ENCODE measurements at regions not wholly inside any gene's neighbourhood (a gene's known extent, or its start where the extent isn't known, plus 50 kb on each side); places are given as distances from the start of the nearest gene placed in this dataset.
"Not testable (repeated sequence)": the region's sequence is repeated elsewhere in the genome, so short reads cannot be mapped to it uniquely, and the experiment has no call there.

DNA sequence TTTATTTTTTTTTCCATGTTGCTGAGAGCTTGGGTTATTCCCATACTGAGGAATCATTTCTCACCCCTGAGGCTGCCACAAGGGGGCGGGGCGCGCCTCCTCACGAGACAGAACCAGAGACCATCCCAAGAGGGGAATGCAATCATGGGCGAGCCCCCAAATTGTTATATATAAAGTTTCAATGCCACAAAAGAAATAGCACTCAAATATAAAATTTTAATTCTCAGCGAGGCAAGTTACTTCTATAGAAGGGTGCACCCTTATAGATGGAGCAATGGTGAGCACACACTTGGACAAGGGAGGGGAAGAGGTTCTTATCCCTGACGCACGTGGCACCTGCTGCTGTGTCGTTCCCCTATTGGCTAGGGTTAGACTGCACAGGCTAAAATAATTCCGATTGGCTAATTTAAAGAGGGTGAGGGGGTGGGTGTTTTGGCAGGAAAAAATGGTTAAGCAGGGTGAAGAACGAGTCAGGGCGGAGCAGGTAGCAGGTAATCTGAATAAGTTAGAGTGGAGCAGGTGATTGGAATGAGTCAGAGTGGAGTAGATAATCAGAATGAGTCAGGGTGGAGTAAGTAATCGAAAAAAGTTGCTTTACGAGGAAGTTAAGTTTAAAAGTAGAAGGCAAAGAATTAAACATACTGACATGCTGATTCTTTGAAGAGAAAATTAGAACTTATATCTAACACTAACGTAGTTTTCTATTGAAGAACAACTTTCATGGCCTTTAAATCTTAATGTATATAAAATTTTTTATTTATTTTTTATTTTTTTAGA is 177.5 kb downstream of the MTCL1 start:
- WGBS, 3 donors = 66 to 76% (median 71%) methylated on average over 15 of the region's 15 CpGs
- no peak for FAIRE-seq
- DNase-seq = no peak
- no peaks in the 10 kb centered on the region for H3K4me1 ChIP-seq (ENCODE audit: control insufficient read depth in 3 of 3, insufficient read depth in 2 of 3, low read depth in 1 of 3, low read length in 2 of 3)
- no peaks in the 10 kb centered on the region for H3K36me3 ChIP-seq (ENCODE audit: control insufficient read depth in 3 of 3, insufficient read depth in 2 of 3, low read depth in 1 of 3, low read length in 3 of 3)
- no peak overlapping the region for H3K27ac ChIP-seq (ENCODE audit: low read depth in 1 of 3, low read length in 2 of 3)
- H3K9me3 ChIP-seq (ENCODE audit: control insufficient read depth in 2 of 2, insufficient read depth in 1 of 2, low read depth in 1 of 2, low read length in 1 of 2) = peaks cover 0 to 15% of the 10 kb centered on the region in 2 donors
- no peak overlapping the region for H3K4me3 ChIP-seq (ENCODE audit: low read depth in 1 of 3, low read length in 3 of 3)
- H3K27me3 ChIP-seq (ENCODE audit: control insufficient read depth in 3 of 3, insufficient read depth in 3 of 3, low read length in 3 of 3) = no peaks in the 10 kb centered on the region

DNA sequence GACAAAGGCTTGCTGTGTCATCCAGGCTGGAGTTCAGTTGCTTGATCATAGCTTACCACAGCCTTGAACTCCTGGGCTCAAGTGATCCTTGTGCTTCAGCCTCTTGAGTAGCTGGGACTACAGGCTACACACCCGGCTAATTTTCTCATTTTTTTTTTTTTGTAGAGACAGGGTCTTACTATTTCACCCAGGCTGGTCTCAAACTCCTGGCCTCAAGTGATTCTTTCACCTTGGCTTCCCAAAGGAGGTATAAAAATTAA is 178.0 kb downstream of the MTCL1 start:
- DNase-seq (no peak), FAIRE-seq (no peak)
- Histone ChIP-seq H3K9me3 (ENCODE audit: control insufficient read depth in 2 of 2, insufficient read depth in 1 of 2, low read depth in 1 of 2, low read length in 1 of 2) (peaks cover 0 to 15% of the 10 kb centered on the region in 2 donors), H3K27me3 (ENCODE audit: control insufficient read depth in 3 of 3, insufficient read depth in 3 of 3, low read length in 3 of 3) (no peaks in the 10 kb centered on the region), H3K36me3 (ENCODE audit: control insufficient read depth in 3 of 3, insufficient read depth in 2 of 3, low read depth in 1 of 3, low read length in 3 of 3) (no peaks in the 10 kb centered on the region), H3K4me1 (ENCODE audit: control insufficient read depth in 3 of 3, insufficient read depth in 2 of 3, low read depth in 1 of 3, low read length in 2 of 3) (no peaks in the 10 kb centered on the region), H3K27ac (ENCODE audit: low read depth in 1 of 3, low read length in 2 of 3) (no peak overlapping the region), H3K4me3 (ENCODE audit: low read depth in 1 of 3, low read length in 3 of 3) (no peak overlapping the region)
- 85 to 89% (median 88%) methylated on average over 1 of the region's 1 CpG for WGBS, 3 donors

DNA sequence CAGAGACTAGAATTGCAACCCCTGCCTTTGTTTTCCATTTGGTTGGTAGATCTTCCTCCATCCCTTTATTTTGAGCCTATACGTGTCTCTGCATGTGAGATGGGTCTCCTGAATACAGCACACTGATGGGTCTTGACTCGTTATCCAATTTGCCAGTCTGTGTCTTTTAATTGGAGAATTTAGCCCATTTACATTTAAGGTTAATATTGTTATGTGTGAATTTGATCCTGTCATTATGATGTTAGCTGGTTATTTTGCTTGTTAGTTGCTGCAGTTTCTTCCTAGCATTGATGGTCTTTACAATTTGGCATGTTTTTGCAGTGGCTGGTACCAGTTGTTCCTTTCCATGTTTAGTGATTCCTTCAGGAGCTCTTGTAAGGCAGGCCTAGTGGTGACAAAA is 182.5 kb downstream of the MTCL1 start:
- H3K27ac ChIP-seq (ENCODE audit: low read depth in 1 of 3, low read length in 2 of 3); H3K4me1 ChIP-seq (ENCODE audit: control insufficient read depth in 3 of 3, insufficient read depth in 2 of 3, low read depth in 1 of 3, low read length in 2 of 3); H3K4me3 ChIP-seq (ENCODE audit: low read depth in 1 of 3, low read length in 3 of 3); DNase-seq; H3K36me3 ChIP-seq (ENCODE audit: control insufficient read depth in 3 of 3, insufficient read depth in 2 of 3, low read depth in 1 of 3, low read length in 3 of 3); H3K27me3 ChIP-seq (ENCODE audit: control insufficient read depth in 3 of 3, insufficient read depth in 3 of 3, low read length in 3 of 3); FAIRE-seq; H3K9me3 ChIP-seq (ENCODE audit: control insufficient read depth in 2 of 2, insufficient read depth in 1 of 2, low read depth in 1 of 2, low read length in 1 of 2): not testable (repeated sequence)
- WGBS, 3 donors = 86 to 90% (median 87%) methylated on average over 2 of the region's 2 CpGs

DNA sequence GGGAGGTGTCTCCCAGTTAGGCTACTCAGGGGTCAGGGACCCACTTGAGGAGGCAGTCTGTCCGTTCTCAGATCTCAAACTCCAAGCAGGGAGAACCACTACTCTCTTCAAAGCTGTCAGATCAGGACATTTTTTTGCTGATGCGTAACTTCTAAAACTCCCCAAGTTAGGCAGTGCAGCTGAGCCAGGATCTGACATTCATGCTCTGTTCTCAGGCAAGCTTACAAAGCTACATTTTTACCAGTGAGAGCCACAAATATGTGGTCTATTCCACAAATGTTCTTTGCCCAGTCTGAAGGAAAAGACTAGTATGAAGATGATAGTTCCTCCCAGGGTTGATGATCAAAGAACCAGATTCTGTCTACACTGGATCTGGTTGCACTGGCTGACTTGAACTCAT is 184.1 kb downstream of the MTCL1 start:
- H3K4me1 ChIP-seq (ENCODE audit: control insufficient read depth in 3 of 3, insufficient read depth in 2 of 3, low read depth in 1 of 3, low read length in 2 of 3) = peaks cover 0 to 6% (median 0%) of the 10 kb centered on the region in 3 donors
- no peaks in the 10 kb centered on the region for H3K36me3 ChIP-seq (ENCODE audit: control insufficient read depth in 3 of 3, insufficient read depth in 2 of 3, low read depth in 1 of 3, low read length in 3 of 3)
- WGBS, 3 donors = 80 to 89% (median 85%) methylated on average over 2 of the region's 2 CpGs
- no peaks in the 10 kb centered on the region for H3K27me3 ChIP-seq (ENCODE audit: control insufficient read depth in 3 of 3, insufficient read depth in 3 of 3, low read length in 3 of 3)
- no peaks in the 10 kb centered on the region for H3K9me3 ChIP-seq (ENCODE audit: control insufficient read depth in 2 of 2, insufficient read depth in 1 of 2, low read depth in 1 of 2, low read length in 1 of 2)
- no peak overlapping the region for H3K27ac ChIP-seq (ENCODE audit: low read depth in 1 of 3, low read length in 2 of 3)
- DNase-seq (no peak), FAIRE-seq (no peak)
- H3K4me3 ChIP-seq (ENCODE audit: low read depth in 1 of 3, low read length in 3 of 3) = no peak overlapping the region

DNA sequence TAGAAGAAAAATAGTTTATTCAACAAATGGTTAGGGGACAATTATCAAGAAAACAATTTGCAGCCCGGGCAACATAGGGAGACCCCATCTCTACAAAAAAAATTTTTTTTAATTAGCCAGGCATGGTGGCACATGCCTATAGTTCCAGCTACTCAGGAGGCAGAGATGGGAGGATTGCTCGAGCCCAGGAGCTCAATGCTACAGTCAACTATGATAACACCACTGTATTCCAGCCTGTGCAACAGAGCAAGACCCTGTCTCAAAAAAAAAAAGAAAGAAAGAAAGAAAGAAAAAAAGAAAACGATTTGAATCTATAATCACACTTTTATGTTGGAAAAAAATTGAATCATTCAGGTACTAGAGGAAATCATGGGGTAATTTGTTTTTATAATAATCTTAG is 185.1 kb downstream of the MTCL1 start:
- not testable (repeated sequence) for FAIRE-seq; H3K4me3 ChIP-seq (ENCODE audit: low read depth in 1 of 3, low read length in 3 of 3); H3K36me3 ChIP-seq (ENCODE audit: control insufficient read depth in 3 of 3, insufficient read depth in 2 of 3, low read depth in 1 of 3, low read length in 3 of 3); H3K4me1 ChIP-seq (ENCODE audit: control insufficient read depth in 3 of 3, insufficient read depth in 2 of 3, low read depth in 1 of 3, low read length in 2 of 3); DNase-seq; H3K9me3 ChIP-seq (ENCODE audit: control insufficient read depth in 2 of 2, insufficient read depth in 1 of 2, low read depth in 1 of 2, low read length in 1 of 2); H3K27me3 ChIP-seq (ENCODE audit: control insufficient read depth in 3 of 3, insufficient read depth in 3 of 3, low read length in 3 of 3)
- H3K27ac ChIP-seq (ENCODE audit: low read depth in 1 of 3, low read length in 2 of 3) = peak overlapping the region in 1 of 3 donors; percentile 2
- WGBS, 3 donors = 27 to 56% (median 40%) methylated on average over 3 of the region's 3 CpGs

DNA sequence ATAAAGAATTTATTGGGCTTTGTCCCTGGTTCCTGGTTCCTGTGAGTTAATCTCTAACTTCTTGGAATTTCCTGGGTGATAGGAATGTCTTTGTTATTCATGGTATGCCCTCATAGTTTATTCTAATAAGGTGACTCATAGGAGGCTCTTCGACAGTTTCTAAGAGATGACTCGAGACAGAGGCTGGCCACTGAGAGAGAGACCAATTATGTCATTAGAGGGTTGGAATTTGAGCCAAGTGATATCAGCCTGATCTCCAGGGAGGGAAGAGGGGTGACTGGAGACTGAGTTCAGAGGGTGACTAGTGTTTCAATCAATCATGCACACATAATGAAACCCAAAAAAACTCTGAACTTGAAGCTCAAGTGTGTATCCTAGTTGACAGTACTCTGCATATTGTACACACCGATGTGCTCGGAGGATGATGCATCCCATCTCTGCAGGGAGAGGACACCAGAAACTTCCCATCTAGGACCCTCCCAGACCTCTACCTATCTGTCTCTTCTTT is 185.7 kb downstream of the MTCL1 start:
- H3K27me3 ChIP-seq (ENCODE audit: control insufficient read depth in 3 of 3, insufficient read depth in 3 of 3, low read length in 3 of 3) = no peaks in the 10 kb centered on the region
- FAIRE-seq (peak; percentile 51), DNase-seq (peak; percentile 88 to 90)
- peaks cover 0 to 6% (median 0%) of the 10 kb centered on the region in 3 donors for H3K4me1 ChIP-seq (ENCODE audit: control insufficient read depth in 3 of 3, insufficient read depth in 2 of 3, low read depth in 1 of 3, low read length in 2 of 3)
- 14 to 35% (median 18%) methylated on average over 4 of the region's 4 CpGs for WGBS, 3 donors
- peak overlapping the region in 2 of 3 donors; percentile 32 to 41 for H3K27ac ChIP-seq (ENCODE audit: low read depth in 1 of 3, low read length in 2 of 3)
- peaks cover 0 to 2% of the 10 kb centered on the region in 2 donors for H3K9me3 ChIP-seq (ENCODE audit: control insufficient read depth in 2 of 2, insufficient read depth in 1 of 2, low read depth in 1 of 2, low read length in 1 of 2)
- no peak overlapping the region for H3K4me3 ChIP-seq (ENCODE audit: low read depth in 1 of 3, low read length in 3 of 3)
- no peaks in the 10 kb centered on the region for H3K36me3 ChIP-seq (ENCODE audit: control insufficient read depth in 3 of 3, insufficient read depth in 2 of 3, low read depth in 1 of 3, low read length in 3 of 3)

DNA sequence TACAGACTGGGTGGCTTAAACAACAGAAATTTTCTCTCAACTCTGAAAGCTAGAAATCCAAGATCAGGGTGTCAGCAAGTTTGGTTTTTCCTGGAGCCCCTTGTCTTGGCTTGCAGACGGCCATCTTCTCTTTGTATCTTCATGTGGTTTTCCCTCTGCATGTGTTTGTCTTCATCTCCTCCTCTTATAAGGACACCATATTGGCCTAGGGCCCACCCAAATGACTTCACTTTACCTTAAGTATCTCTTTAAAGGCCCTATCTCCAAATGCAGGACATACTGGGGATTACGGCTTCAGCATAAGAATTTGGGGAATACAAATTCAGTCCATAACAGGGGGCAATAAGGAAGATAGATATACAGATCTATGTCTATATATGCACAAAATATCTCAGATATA is 187.9 kb downstream of the MTCL1 start:
- Histone ChIP-seq H3K27ac (ENCODE audit: low read depth in 1 of 3, low read length in 2 of 3) (no peak overlapping the region), H3K36me3 (ENCODE audit: control insufficient read depth in 3 of 3, insufficient read depth in 2 of 3, low read depth in 1 of 3, low read length in 3 of 3) (no peaks in the 10 kb centered on the region), H3K9me3 (ENCODE audit: control insufficient read depth in 2 of 2, insufficient read depth in 1 of 2, low read depth in 1 of 2, low read length in 1 of 2) (peaks cover 0 to 4% of the 10 kb centered on the region in 2 donors), H3K4me1 (ENCODE audit: control insufficient read depth in 3 of 3, insufficient read depth in 2 of 3, low read depth in 1 of 3, low read length in 2 of 3) (peaks cover 0 to 6% (median 0%) of the 10 kb centered on the region in 3 donors), H3K4me3 (ENCODE audit: low read depth in 1 of 3, low read length in 3 of 3) (no peak overlapping the region), H3K27me3 (ENCODE audit: control insufficient read depth in 3 of 3, insufficient read depth in 3 of 3, low read length in 3 of 3) (no peaks in the 10 kb centered on the region)
- FAIRE-seq (no peak), DNase-seq (no peak)
- WGBS, 3 donors = 86 to 94% (median 86%) methylated on average over 2 of the region's 2 CpGs

DNA sequence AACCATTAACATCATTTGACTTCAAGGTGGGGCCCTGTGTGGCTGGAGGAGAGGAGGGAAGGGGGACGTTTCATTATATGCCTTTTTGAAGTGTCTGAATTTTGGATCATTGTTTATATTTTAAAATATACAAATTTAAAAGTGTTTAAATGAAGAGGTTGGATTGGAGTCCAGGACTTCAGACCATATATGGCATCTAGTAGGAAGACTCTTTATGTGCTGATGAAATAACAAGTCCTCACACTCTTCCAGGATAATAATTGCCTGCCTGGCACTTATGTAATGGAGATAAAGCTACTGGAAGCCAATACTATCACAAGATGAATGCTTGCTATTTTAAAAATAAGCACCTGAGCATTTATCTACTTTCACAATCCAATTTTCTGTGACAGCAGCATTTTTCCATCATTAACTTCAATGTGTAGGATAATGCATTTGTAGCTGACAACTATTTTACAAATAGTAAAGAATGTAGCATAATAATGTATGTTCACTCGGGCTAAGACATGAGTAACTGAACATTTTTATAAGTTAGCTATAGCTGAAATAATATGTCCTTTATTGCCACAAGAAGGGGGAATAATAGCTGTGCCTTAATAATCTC is 188.4 kb downstream of the MTCL1 start:
- H3K4me1 ChIP-seq (ENCODE audit: control insufficient read depth in 3 of 3, insufficient read depth in 2 of 3, low read depth in 1 of 3, low read length in 2 of 3) = peaks cover 0 to 6% (median 0%) of the 10 kb centered on the region in 3 donors
- peaks cover 0 to 4% of the 10 kb centered on the region in 2 donors for H3K9me3 ChIP-seq (ENCODE audit: control insufficient read depth in 2 of 2, insufficient read depth in 1 of 2, low read depth in 1 of 2, low read length in 1 of 2)
- H3K27me3 ChIP-seq (ENCODE audit: control insufficient read depth in 3 of 3, insufficient read depth in 3 of 3, low read length in 3 of 3) = no peaks in the 10 kb centered on the region
- FAIRE-seq (no peak), DNase-seq (no peak)
- no peak overlapping the region for H3K4me3 ChIP-seq (ENCODE audit: low read depth in 1 of 3, low read length in 3 of 3)
- H3K36me3 ChIP-seq (ENCODE audit: control insufficient read depth in 3 of 3, insufficient read depth in 2 of 3, low read depth in 1 of 3, low read length in 3 of 3) = no peaks in the 10 kb centered on the region
- H3K27ac ChIP-seq (ENCODE audit: low read depth in 1 of 3, low read length in 2 of 3) = no peak overlapping the region
- 63 to 71% (median 70%) methylated on average over 2 of the region's 2 CpGs for WGBS, 3 donors
